Panc1 (cell line): ENCODE measurements at regions not wholly inside any gene's neighbourhood (a gene's known extent, or its start where the extent isn't known, plus 50 kb on each side); places are given as distances from the start of the nearest gene placed in this dataset.
A peak's percentile ranks its signal among the peaks of the same experiment; 100 is the strongest.

ENCODE experiments used
- ATAC-seq: fragments of 200-7000 bp; cut with Tn5 transposase; 2 replicates; pipeline ENCODE4 v1.9.1; 2020; ENCODE audit warnings: mild to moderate bottlenecking, moderate library complexity
- BruUV-seq: library from RNA; stranded (reverse); fragments of 400-500 nt; replicated peaks from 2 replicates; lab custom pipeline; 2021; lab: Mats Ljungman, UMichigan
- CTCF ChIA-PET: fragments of 300-600 bp; sonication (Branson Sonifier 250); formaldehyde crosslinking; loops from one replicate; lab custom pipeline; 2022; ENCODE audit warnings: antibody characterized with exemption; lab: Charles Lee
- POLR2A ChIA-PET: fragments of 300-600 bp; sonication (Branson Sonifier 250); formaldehyde crosslinking; loops from one replicate; lab custom pipeline; 2022; ENCODE audit warnings: antibody characterized with exemption; lab: Charles Lee
- DNase-seq: peaks from one replicate; pipeline ENCODE4 v3.0.0-alpha.2; 2010; ENCODE audit warnings: low read depth, low spot score
- H3K27ac ChIP-seq: 2 replicates; pipeline ENCODE4 v1.5.1; 2011; ENCODE audit warnings: mild to moderate bottlenecking, low read length, inconsistent platforms
- H3K27me3 ChIP-seq: fragments of 200-500 bp; sonication (Bioruptor generic); 2 replicates; pipeline ENCODE4 v1.6.0; 2014; ENCODE audit warnings: low read length, inconsistent platforms; ENCODE audit not compliant: control insufficient read depth, insufficient read depth
- H3K36me3 ChIP-seq: fragments of 200-500 bp; sonication (Bioruptor generic); 2 replicates; pipeline ENCODE4 v1.5.1; 2014; ENCODE audit warnings: inconsistent platforms, mild to moderate bottlenecking, low read length, moderate library complexity; ENCODE audit not compliant: control insufficient read depth, insufficient read depth
- H3K4me1 ChIP-seq: 2 replicates; pipeline ENCODE4 v1.5.1; 2011; ENCODE audit warnings: inconsistent platforms, mild to moderate bottlenecking, low read length, moderate library complexity; ENCODE audit not compliant: control insufficient read depth, insufficient read depth
- H3K4me3 ChIP-seq, 2 experiments: 2 replicates each; pipeline ENCODE4 v1.5.1; 2011 to 2012; ENCODE audit warnings: low read depth in 2 of 2, low read length in 2 of 2, mild to moderate bottlenecking in 2 of 2, inconsistent platforms in 1 of 2, moderate library complexity in 1 of 2
- H3K9me3 ChIP-seq: fragments of 200-500 bp; sonication (Bioruptor generic); 2 replicates; pipeline ENCODE4 v1.5.1; 2014; ENCODE audit warnings: low read depth, mild to moderate bottlenecking, inconsistent platforms, low read length, moderate library complexity; ENCODE audit not compliant: control insufficient read depth, insufficient read depth
- CTCF ChIP-seq: fragments of 450-650 bp; IDR thresholded peaks from 2 replicates; pipeline ENCODE4 v1.5.1; 2017; ENCODE audit warnings: mild to moderate bottlenecking
- POLR2AphosphoS5 ChIP-seq: IDR thresholded peaks from 2 replicates; pipeline ENCODE4 v1.6.1; 2012; ENCODE audit warnings: mild to moderate bottlenecking, low read depth, low read length, moderate library complexity
- REST ChIP-seq, 2 experiments: IDR thresholded peaks; 2 replicates each; pipeline ENCODE4 v1.6.1; 2011 to 2012; ENCODE audit warnings: low read depth in 2 of 2, control low read depth in 1 of 2, low read length in 1 of 2, mild to moderate bottlenecking in 1 of 2, moderate library complexity in 1 of 2; ENCODE audit not compliant: insufficient read depth in 1 of 2
- SIN3A ChIP-seq: IDR thresholded peaks from 2 replicates; pipeline ENCODE4 v1.6.1; 2012; ENCODE audit warnings: low read depth, mild to moderate bottlenecking, low read length, moderate library complexity, borderline replicate concordance; ENCODE audit not compliant: insufficient read depth
- TCF7L2 ChIP-seq: IDR thresholded peaks from 2 replicates; pipeline ENCODE4 v1.6.1; 2011; ENCODE audit warnings: mild to moderate bottlenecking, low read depth, low read length, inconsistent platforms
- in situ Hi-C: cut with HindIII; loops from 2 replicates; pipeline ENCODE4 v1.10.0; 2016; ENCODE audit warnings: low sequenced_read_pairs, low pct_unique_long_range_greater_than_20kb
- intact Hi-C: fragments of 100-400 bp; cut with micrococcal nuclease; formaldehyde crosslinking; loops from one replicate; pipeline ENCODE4 v1.10.0; 2022; ENCODE audit not compliant: unreplicated experiment

- POLR2A ChIA-PET = no interaction called here
- TF ChIP-seq TCF7L2 (no peak), CTCF (no peak), SIN3A (no peak), POLR2AphosphoS5 (no peak), REST (IDR thresholded peaks at IDR 0.05; ENCODE audit: insufficient read depth in 1 of 2, low read depth in 2 of 2, low read length in 1 of 2) (no peak)
- in situ Hi-C loops = no loop called here
These were observed 270.0 kb upstream of the HES1 start for GRCh38 chr3:193865896-193866480.

DNA sequence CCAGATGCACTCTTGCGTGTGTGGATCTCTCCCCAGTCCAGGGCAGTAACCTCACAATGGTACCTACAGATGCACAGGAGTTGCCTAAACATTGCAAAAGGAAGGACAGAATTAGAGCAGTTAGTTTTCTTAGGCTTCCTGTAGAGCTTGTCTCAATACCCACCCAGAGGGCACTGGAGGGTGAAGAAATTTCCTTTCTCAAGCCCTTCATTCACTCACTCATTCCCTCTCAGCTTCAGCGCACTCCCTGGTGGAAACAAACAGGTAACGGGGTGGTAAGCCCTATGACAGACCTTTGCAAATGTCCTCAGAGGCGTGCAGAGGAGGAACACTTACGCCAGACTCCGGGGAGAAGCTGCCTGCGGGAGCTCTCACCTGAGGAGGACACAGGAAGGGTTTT, 267.4 kb upstream of the HES1 start:
- no peak for TF ChIP-seq POLR2AphosphoS5
- peaks cover 36% of the 10 kb centered on the region for H3K4me1 ChIP-seq

More at GRCh38 chr3:193865896-193866480, 270.0 kb upstream of the HES1 start:
- ATAC-seq (no peak), DNase-seq (no peak)
- intact Hi-C loops = no loop called here
- peaks cover 17% of the 10 kb centered on the region for H3K4me1 ChIP-seq
- H3K9me3 ChIP-seq = no peaks in the 10 kb centered on the region
- H3K27ac ChIP-seq = 0 out of 2 replicates have a peak overlapping the region, but pooled peaks have one; percentile 4
- no peaks in the 10 kb centered on the region for H3K27me3 ChIP-seq
- CTCF ChIA-PET = no interaction called here
- H3K4me3 ChIP-seq = no peak overlapping the region
- BruUV-seq = no TSS peak
- H3K36me3 ChIP-seq = no peaks in the 10 kb centered on the region

More for the DNA sequence above, 267.4 kb upstream of the HES1 start:
- in situ Hi-C loops (no loop called here), intact Hi-C loops (no loop called here)
- no peaks in the 10 kb centered on the region for H3K27me3 ChIP-seq
- CTCF ChIA-PET = no interaction called here
- POLR2A ChIA-PET = no interaction called here
- no peak overlapping the region for H3K4me3 ChIP-seq
- no TSS peak for BruUV-seq
- no peaks in the 10 kb centered on the region for H3K9me3 ChIP-seq
- H3K27ac ChIP-seq = peak overlapping the region; percentile 67; the same call in 1 of the 2 replicates
- no peak for DNase-seq
- H3K36me3 ChIP-seq = no peaks in the 10 kb centered on the region
- ATAC-seq = no peak
